OCI-LY3 (cell line): ENCODE measurements at regions not wholly inside any gene's neighbourhood (a gene's known extent, or its start where the extent isn't known, plus 50 kb on each side); places are given as distances from the start of the nearest gene placed in this dataset.

ENCODE experiments used
- CTCF ChIP-seq: fragments of 200-600, 300-600 bp; sonication (generic); IDR thresholded peaks from 2 replicates; pipeline ENCODE4 v1.5.1; 2014; ENCODE audit warnings: antibody characterized with exemption, low read length, low read depth
- EZH2phosphoT487 ChIP-seq: fragments of 200-600 bp; shearing (Covaris generic); IDR thresholded peaks from 2 replicates; pipeline ENCODE4 v1.6.1; 2018; ENCODE audit warnings: antibody characterized with exemption, mixed run types, low read depth

- TF ChIP-seq CTCF (no peak), EZH2phosphoT487 (no peak)
Measured at GRCh38 chr6:44775121-44775520, 387.6 kb downstream of the CDC5L start.
